ENCODE measurements at regions not wholly inside any gene's neighbourhood (a gene's known extent, or its start where the extent isn't known, plus 50 kb on each side); places are given as distances from the start of the nearest gene placed in this dataset.

DNA sequence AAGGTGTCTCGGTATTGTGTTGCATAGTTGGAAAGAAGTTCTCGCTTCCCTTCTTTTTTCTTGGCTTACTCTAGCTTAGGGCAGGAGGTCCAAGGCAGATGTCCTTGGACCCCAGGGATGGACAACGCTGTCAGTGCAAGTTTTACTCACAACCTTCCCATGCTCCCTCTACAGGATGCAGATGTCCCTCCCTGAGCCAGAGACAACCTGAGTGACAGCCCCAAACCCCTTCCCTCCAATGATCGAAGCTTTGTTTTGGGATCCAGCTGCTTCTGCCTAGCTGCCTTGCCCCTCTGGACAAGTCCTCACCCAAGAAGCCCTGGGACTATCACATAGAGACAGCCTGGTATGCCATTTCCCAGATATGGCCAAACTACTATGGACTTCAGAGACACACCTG, 112.0 kb upstream of the RAP1B start:
- FAIRE-seq: no peak

DNA sequence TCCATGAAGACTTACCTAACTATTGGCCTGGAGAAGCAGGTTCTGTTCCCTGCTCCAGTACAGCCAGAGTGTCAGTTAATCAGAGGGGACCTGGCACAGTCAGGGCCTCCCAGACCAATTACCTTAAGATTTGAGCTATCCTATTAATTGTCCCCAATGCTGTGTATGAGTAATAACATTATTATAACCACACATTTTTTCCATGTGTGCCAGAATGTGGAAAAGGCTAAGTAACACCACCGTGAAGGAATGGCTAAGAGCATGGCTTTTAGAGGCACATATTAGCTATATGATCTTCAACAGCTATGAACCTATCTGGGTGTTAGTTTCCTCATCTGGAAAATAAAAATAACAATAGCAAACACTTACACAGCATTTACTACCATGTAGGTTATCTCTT, 111.1 kb upstream of the RAP1B start:
- DNase-seq (ENCODE audit: insufficient read length, low spot score) (no peak), FAIRE-seq (no peak)

More for the DNA sequence above, 112.0 kb upstream of the RAP1B start:
- DNase-seq (ENCODE audit: insufficient read length, low spot score): no peak

DNA sequence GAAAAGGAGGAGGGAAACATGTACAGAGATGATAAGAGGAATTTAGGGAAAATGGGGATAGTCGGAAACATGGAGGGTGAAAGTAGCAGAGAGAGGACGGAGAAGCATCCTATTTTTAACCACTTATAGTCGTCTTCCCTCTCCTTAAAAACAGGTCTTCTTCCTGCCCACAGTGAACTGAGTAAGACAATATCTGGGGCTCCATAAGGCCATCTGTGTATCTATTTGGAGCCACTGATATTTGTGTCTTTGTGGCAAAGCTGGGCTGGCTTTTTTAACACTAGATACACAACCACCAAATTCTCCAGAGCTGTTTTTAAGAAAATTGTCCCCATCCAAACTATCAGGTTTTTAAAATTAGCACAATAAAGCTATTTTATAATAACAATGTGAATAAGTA, 109.5 kb upstream of the RAP1B start:
- FAIRE-seq (no peak), DNase-seq (ENCODE audit: insufficient read length, low spot score) (no peak)

DNA sequence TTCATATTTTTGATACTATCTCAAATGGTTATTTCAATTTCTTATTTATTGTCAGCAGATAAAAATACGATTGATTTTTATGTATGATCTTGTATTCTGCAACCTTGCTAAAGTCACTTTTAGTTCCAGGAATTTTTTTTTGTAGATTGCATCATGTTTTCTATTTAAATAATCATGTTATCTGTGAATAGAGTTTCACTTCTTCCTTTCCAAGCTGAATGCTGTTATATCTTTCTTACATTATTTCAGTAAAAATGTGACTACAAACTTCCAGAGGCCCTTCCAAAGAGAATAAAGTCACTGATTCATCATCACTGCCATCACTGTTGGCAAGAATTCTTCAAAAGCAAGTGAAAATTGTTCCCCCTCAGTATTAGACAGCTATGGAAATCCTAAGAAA, 104.7 kb upstream of the RAP1B start:
- DNase-seq (ENCODE audit: insufficient read length, low spot score) (no peak), FAIRE-seq (no peak)

DNA sequence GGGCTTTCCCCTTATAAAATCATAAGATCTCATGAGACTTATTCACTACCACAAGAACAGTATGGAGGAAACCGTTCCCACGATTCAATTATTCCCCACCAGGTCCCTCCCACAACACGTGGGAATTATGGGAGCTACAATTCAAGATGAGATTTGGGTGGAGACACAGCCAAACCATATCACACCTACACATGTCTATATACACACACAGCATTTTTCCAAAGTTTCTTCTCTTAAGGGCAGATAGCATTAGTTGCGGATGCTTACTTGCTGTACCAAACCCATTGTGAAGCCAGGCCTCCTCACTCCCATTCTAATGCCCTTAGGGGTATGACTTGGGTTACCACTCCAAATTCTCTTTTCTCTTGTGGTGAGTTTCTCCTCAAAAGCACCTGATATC, 104.1 kb upstream of the RAP1B start:
- no peak for DNase-seq (ENCODE audit: insufficient read length, low spot score)
- FAIRE-seq: no peak

DNA sequence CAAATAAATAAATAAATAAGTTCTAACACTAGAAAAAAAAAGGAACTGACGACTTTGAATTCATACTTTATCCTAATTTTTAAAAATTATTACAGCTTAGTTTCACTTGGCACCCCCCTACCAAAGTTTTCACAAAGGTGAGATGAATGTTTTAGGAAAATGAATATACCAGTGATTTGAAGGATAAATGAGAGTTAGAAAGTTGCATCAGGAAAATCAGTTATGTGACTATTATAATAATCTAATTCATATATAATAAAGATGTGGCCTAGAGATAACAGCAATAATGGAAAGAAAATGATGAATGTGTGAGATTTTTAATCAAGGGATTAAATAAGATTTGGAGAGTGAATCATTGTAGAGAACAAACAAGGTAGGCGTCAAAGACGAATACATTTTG, 103.0 kb upstream of the RAP1B start:
- DNase-seq (ENCODE audit: insufficient read length, low spot score) (no peak), FAIRE-seq (no peak)

DNA sequence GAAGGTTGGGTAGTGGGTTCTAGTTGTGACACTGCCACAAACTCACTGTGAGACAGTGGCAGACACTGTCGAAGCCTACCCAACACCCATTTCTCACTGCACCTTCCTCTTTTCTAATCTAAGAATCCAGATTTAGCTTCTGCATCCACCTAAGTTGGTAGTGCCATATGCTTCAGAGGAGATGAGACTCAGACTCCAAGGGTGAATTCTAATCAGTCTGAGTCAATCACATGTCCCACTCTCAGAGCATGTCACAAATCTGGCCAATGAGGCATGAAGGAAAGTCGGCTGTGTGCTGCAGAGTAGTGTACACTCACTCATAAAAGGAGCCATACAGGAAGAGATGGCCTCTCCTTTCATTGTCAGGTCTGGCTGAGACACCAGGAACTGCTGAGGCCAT, 102.1 kb upstream of the RAP1B start:
- FAIRE-seq (no peak), DNase-seq (ENCODE audit: insufficient read length, low spot score) (no peak)

DNA sequence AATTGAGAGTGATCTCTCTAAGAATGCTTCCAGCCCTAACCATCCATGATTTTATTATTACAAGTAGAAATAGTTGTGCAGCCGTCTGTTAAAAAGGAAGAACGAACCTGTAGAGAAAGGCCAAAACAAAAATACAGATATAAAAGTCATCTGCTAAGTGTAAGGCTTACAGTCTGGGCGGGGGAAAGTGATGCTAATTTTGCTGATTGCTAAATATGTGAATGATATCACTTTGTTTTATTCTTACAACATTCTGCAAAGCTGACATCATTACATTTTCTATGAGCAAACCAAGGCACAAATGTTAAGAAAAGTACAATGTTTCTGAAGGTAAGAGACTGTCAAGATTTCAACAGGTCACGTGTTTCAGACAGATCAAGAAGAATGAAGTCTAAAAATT, 101.5 kb upstream of the RAP1B start:
- FAIRE-seq (no peak), DNase-seq (ENCODE audit: insufficient read length, low spot score) (no peak)

DNA sequence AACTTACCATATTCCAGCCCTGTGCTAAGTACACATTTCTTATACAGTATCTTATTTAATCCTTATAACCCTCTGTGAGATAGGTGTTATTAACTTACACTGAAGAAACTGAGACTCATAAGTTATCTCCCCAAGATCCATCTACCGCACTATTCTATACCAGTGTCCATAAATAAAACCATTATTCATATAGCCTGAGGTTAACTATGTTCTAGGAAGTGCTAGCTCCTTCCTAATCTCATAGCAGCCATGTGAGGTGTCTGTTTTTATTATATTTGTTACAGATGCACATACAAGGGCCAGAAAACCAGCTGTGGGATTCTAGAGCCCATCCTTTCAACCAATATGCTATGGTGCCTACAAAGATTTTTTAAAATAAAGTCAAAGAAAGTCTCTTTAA, 100.3 kb upstream of the RAP1B start:
- DNase-seq (ENCODE audit: insufficient read length, low spot score) (no peak), FAIRE-seq (no peak)

DNA sequence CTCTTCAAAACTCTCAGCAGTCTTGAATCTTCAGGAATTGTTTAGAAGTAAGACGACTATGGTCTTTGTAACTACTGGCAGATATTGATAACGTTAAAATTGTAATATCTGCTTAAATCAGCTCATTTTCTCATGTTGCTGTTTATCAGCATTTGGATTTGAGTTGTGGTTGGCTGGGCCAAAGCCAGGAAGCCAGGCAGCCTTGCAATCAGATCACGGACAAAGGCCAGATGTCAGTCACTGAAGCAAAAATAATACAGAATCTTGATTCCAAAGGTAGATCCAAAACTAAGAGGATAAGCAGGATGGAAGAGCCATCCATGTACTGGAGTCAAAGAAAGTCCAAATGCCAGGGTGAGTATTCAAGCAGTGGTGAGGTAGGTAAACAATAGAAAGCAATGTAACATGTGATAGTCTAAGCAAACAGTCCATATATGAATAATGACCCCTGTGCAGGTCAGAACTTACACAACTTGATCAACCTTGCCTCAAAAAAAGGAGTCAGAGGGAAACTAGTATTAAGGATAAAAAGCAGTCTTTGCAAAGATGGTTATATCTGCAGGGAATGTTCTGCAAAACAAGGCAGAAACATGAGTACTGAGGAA, 95.8 kb upstream of the RAP1B start:
- FAIRE-seq (no peak), DNase-seq (ENCODE audit: insufficient read length, low spot score) (no peak)

DNA sequence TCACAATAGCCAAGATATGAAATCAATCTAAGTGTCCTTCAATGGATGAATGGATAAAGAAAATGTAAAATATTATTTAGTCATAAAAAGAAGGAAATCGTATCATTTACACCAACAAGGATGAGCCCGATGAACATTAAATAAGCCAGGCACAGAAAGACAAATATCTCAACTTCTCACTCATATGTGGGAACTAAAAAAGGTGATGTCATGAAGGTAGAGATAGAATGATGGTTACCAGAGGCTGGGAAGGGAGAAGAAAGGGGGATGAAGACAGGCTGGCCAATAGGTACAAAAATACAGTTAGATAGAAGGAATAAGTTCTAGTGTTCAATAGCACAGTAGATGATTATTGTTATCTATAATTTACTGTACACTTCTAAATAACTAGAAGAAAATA, 94.9 kb upstream of the RAP1B start:
- no peak for DNase-seq (ENCODE audit: insufficient read length, low spot score)
- FAIRE-seq: no peak

DNA sequence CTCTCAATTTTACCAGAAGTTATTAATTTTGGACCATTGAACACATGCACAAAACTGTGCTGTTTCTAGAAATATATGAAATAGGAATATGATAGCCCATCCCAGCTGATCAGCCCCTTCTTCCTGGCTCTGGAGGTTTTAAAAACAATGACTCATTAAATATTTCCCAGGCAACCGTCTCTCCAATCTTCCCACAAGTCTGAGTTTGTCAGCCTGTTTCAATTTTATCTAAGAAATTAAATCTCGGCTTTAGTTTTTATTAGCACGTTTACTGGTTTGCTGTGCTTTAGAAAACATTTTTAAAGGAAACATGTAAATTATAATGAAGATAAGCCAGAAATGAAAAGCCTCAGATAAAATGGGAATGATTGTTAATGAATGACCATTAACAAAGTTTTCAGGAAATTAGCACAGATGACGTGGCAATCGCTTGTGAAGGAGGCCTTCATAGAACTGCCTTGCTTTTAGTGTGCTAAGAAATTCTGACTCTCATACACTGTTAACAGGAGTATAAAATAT, 89.3 kb upstream of the RAP1B start:
- DNase-seq (ENCODE audit: insufficient read length, low spot score) (peak; percentile 61), FAIRE-seq (no peak)

DNA sequence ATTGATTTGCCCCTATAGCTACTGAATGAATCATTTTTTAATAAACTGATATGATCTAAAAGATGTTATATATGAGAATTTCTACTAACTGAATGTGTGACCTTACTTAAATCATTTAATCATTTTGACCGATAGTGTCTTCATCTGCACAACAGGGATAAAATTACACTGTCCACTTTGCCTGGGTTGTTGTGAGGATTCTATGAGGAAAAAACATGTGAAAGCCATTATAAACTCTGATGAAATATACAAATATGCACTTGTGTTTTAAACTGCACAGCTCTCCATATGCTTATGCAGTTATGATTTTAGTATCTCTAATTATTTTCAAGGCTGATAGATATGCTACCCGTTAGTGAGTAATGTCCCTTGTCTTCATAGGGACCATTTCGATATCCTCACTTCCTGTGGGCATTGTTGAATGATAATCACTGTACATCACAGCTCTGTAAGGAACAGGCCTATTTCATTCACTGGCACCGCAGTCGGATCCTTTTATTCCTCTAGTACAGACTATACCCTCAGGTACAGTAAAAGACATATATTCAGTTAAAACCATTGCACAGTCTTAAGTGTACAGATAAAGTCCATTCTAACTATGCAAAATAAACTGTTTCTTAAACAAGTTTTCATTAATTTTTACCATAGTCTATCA, 88.7 kb upstream of the RAP1B start:
- DNase-seq (ENCODE audit: insufficient read length, low spot score): no peak
- FAIRE-seq: no peak

DNA sequence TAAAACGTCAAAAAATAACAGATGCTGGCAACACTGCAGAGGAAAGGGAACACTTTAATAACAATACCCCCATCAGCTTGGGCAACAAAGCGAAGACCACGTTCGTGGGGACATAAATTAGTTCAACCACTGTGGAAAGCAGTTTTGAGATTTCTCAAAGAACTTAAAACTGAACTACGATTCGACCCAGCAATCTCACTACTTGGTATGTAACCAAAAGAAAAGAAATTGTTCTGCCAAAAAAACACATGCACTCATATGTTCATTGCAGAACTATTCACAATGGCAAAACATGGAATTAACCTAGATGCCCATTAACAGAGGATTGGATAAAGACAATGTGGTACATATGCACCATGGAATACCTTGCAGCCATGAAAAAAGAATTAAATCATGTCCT, 81.2 kb upstream of the RAP1B start:
- no peak for DNase-seq (ENCODE audit: insufficient read length, low spot score)
- FAIRE-seq: no peak

DNA sequence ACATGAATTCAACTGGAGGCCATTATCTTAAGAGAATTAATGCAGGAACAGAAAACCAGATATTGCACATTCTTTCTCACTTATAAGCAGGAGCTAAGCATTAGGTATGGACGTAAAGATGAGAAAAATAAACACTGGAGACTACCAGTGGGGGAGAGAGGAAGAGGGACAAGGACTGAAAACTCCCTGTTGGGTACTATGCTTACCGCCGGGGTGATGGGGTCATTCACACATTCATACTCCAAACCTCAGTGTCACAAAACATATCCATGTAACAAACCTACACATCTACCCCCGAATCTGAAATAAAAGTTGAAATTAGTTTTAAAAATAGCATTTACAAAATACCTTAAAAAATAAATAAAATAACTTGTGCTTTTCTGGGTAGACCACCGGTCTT, 80.8 kb upstream of the RAP1B start:
- no peak for FAIRE-seq
- DNase-seq (ENCODE audit: insufficient read length, low spot score): no peak

DNA sequence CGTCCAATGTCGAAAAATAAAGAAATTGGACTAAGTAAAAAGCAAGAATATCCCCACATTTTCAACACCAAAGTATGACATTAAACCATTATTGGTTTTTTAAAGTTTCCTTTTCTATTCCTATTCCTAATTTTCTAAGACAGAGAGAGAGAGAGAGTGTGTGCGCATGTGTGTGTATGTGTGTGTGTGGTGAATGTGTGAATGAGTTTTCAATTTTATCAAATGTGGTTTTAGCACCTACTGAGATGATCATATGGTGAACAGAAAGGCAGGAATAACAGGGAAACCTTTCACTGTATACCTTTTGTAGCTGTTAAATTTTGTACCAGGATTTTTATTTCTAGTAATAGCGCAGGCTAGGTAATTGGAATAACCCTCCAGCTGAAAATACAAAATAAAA, 80.4 kb upstream of the RAP1B start:
- FAIRE-seq: no peak
- DNase-seq (ENCODE audit: insufficient read length, low spot score): no peak

DNA sequence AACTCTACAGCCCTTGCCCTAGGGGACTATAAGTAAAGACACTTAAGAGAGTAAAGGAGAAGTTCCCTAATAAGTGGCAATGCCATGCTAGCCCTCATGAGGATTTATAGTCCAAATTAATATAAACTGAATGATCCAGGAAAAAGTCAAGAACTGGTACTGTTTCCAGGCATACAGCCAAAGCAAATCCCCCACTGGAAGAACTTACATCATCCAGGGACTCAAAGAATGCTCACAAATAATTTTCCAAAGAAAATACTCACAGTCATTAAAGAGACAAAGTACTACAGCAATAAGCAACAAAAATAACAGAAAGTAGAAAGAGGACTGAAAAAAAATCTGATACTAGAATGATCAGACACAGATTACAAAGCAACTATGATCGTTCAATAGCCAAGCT, 79.7 kb upstream of the RAP1B start:
- no peak for FAIRE-seq
- DNase-seq (ENCODE audit: insufficient read length, low spot score): peak; percentile 33

DNA sequence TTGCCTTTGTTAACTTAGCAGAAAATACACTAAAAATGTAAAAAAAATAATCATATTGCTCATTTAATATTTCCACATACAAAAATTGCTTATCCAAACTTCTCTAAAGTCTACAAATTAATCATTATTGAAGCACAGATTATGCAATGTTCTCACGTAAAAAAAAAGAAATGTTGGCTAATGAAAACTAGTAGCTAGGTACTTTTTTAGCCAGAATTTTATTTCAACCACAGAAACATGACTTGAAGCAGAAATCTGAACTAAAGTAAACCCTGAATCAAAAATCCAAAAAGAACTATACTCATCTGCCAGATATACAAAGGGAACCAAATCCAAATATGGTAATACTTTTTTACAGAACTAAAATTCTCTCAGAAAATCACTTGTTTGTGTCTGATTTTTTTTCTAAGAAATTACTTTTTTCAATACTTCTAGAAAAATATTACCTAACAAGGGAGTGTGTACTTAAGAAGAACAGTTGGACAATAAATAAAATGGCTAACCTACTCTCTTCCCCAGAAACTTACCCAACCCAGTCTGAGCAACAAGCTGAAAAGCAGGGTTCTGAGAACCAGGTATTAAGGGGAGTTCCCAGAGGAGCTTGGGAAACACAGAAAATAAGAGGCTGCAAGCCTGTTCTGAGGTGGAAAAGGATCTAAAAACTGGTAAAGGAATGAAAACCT, 78.4 kb upstream of the RAP1B start:
- FAIRE-seq (no peak), DNase-seq (ENCODE audit: insufficient read length, low spot score) (no peak)

DNA sequence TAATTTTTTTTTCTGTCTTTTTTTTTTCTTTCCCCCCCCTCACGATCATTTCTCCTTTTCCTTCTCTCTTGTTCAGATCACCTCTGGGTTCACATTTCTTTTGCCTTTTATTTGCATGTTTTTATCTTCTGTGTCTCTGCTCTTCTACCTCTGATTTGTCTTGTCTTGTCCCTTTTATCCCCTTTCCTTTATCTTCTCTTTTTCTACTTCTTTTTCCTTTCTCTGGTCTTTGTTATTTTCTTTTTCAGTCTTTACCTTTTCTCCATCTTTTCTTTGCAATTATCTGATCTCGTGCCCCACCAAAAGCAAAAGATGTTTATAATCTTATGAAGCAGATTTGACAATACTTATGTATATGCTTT, 77.8 kb upstream of the RAP1B start:
- DNase-seq (ENCODE audit: insufficient read length, low spot score) (no peak), FAIRE-seq (no peak)

DNA sequence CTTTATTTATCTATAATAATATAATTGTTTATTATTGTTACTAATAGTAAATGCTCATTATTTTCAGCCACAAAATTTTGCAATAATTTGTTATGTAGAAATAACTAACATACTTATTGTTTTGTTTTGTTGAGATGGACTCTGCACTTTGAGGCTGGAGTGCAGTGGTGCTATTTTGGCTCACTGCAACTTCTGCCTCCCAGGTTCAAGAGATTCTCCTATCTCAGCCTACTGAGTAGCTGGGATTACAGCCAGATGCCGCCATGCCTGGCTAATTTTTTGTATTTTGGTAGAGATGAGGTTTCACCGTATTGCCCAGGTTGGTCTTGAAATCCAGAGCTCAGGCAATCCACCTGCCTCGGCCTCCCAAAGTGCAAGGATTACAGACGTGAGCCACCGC, 76.6 kb upstream of the RAP1B start:
- FAIRE-seq (no peak), DNase-seq (ENCODE audit: insufficient read length, low spot score) (no peak)

DNA sequence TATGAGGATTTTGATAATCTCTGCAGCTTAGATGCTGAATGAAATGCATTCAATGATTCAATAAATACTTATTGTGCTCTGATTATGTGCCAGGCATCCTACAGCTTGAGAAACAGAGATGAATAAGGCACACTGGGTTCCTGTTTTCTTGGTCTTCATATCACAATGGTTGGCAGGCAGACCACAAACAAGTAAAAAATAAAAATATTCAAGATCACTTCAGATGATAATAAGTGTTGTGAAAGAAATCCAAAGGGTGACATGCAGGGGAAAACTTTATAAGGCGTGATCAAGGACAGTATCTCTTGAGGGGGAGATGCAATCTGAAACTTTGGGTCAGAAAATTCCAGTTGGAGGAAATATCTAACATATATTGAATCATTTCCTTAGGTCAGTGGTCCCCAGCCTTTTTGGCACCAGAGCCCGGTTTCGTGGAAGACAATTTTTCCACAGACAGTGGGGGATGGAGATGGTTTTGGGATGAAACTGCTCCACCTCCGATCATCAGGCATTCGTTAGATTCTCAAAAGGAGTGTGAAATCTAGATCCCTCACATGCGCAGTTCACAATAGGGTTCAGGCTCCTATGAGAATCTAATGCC, 73.7 kb upstream of the RAP1B start:
- DNase-seq (ENCODE audit: insufficient read length, low spot score): no peak
- no peak for FAIRE-seq

DNA sequence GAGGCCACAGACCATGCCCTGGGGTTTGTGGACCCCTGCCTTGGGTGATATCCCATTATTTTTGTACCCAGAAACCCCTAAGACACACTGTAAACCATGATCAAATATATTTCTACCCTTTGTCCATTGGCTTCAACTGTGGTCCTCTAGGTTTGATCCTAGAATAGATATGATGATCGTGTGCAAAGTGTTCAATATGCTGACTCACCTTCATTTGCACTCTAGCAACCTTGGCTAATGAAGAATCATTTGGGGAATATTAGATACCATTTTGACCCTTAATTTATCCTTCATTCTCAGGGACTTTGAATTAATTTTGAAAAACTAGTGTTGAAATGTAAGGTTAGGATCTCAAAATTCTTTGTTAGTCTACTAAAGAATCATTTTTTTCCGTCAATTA, 73.1 kb upstream of the RAP1B start:
- FAIRE-seq: no peak
- no peak for DNase-seq (ENCODE audit: insufficient read length, low spot score)

Measured in HTR-8/SVneo (cell line).